ENCODE measurements at regions not wholly inside any gene's neighbourhood (a gene's known extent, or its start where the extent isn't known, plus 50 kb on each side); places are given as distances from the start of the nearest gene placed in this dataset.
"Not testable (repeated sequence)": the region's sequence is repeated elsewhere in the genome, so short reads cannot be mapped to it uniquely, and the experiment has no call there.

DNA sequence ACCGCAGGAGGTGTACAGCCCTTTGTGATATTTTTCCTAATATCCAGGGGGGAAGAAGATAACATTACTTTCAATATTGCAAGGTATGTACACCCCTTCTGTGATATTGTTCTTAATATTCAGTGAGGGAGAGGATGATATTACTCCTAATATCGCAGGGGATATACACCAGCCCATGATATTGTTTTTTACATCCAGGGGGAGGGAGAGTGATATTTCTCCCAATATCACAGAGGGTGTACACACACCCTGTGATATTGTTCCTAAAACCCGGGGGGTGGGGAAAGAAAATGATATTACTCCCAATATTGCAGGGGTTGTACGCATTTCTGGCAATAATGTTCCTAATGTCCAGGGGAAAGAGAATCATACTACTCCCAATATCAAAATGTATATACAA is 58.0 kb upstream of the SLC25A48 start:
- DNase-seq = no peak

DNA sequence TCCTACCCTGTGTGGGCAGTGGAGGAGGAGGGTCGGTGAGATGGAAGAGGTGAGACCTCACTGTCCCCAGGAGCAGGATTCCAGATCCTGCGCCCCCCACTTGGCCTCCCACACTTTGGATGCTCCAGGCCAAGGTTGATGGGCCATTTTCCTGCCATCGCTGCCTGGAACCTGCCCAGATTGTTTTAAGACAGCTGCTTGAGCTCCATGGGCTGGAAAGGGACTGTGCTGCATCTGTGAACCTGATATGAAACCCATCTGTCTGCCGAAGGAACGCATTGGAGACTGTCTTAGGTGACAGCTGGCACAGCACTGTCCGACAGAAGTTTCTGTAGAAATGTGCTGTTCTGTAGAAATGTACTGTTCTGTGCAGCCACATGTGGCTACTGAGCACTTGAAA is 72.7 kb upstream of the SLC25A48 start:
- no peak for DNase-seq

DNA sequence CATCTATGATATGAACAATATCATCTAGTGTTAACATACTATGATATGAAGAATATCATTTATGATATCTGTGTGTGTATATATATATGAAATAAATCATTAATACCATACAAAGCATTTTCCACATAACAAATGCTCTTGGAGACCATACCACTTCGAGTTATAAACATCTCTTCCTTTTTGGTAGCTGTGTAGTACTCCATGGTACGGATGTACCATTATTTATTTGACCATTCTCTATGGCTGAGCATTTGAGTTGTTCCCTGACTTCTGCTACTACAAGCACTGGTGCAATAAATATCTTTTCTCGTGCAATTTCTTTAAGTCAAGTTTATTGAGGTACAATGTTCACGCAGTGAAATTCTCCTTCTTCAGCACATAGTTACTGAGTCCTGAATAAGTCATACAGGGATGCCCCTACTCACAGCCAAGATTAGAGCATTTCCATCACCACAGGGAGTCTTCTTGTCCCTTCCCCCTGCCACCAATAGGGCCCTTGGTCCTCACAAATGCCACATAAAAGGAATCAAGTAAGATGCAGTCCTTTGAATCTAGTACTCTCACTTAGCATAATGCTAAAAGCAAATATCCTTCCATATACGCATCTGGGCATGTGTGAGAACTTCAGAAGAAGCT is 75.2 kb upstream of the SLC25A48 start:
- no peak for DNase-seq

DNA sequence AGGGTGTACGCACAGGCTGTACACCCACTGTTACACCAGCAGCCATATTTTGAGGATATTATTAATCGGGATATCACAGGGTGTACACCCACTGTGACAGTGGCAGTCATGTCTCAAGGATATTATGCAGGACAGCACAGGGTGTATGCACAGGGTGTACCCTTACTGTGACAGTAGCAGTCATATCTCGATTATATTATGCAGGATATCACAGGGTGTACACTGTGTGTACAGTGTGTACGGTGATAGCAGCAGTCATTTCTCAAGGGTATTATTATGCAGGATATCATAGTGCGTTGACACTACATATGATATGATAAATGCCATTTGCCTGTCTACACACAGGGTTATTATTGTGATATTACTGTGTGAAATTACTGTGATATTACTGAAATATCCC is 80.5 kb upstream of the SLC25A48 start:
- DNase-seq = no peak

DNA sequence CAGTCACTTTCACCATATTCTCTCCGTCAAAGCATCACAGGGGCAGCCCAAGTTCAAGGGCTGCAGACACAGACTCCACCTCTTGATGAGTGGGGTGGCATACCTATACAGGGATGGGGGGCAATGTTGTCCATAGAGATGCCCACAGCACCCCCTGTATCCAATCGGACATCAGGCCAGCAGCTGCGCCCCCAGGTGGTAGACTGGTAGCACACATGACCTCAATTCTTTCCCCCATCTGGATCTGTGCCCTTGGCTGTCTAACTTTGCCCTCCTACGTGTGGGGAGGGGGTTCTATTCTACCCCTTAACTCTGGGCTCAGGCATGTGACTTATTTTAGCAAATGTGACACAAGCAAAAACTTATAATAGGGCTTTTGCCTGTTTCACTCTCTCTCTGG is 84.0 kb upstream of the SLC25A48 start:
- no peak for DNase-seq

DNA sequence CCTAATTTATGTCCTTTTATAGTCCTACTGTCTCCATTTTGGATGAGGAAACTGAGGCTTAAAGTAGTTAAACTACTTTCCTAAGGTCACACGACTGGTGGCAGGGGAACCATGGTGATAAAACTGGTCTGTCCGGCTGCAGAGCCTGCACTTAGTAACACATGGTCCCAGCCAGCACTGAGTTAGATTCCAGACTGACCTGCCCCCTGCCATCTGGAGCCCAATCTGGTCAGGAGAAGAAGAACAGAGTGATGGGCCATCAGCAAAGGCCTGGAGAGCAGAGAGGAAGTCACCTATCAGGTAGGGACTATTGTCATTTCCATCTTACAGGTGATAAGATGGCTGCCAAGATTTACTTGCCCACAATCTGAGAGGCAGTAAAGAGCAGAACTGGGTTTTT is 86.6 kb upstream of the SLC25A48 start:
- no peak for DNase-seq

DNA sequence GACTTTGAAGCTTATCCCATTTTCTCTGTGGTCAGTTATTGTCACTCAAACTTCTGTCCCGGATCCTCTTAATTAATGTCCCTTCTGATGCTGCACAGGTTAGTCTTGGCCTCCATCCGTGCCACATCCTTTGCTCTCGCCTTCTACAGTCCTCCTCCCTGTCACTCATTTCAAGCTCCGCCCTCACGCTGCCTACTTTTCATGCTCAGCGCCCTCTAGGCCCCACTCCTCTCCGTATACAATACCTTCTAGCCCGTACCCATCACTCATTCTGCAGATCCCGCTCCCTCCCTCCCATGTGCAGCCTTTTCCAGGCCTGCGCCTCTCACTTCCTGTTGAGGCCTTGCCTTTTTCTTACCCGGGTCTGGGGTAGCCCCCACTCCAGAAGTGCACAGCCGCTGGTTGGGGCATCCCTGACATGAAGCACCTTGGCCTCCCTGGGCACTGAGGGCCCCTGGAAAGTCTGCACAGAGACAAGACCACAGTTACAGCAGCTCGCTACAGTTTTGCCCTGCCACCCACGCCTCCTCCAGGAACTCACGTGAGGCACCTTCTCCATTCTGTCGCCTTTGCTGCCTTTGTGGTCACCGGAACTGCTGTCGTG is 88.5 kb upstream of the SLC25A48 start:
- no peak for DNase-seq

DNA sequence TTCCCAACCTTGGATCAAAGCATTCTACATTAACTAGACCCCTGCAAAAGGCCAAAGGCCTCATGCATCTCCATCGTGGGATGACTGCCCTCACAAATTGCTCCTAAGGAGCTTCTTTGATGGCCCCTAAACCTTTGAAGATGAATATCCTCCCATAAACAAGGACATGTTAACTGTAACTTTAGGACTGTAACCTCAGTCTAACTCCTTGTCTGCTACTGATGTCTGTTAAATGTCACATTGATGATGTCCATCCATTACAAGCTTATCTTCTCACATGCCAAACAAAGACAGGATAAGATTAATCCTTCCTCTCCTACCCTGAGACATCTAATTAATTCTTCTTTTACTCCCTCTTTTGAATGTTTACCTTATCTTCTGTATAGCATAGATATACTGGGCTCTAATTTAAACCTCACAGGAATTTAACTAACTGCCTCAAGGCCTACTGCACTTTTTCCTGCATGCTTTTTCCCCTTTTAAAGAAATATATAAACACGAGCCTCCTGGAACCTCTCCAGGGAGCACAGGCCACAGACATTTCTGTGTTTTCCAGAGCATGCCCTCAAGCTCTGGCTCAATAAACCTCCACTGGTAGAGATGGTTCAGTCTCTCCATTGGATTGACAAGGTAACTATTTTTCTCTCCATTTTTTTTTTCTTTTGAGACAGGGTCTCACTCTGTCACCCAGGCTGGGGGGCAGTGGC is 90.6 kb upstream of the SLC25A48 start:
- peak; percentile 83 for DNase-seq

DNA sequence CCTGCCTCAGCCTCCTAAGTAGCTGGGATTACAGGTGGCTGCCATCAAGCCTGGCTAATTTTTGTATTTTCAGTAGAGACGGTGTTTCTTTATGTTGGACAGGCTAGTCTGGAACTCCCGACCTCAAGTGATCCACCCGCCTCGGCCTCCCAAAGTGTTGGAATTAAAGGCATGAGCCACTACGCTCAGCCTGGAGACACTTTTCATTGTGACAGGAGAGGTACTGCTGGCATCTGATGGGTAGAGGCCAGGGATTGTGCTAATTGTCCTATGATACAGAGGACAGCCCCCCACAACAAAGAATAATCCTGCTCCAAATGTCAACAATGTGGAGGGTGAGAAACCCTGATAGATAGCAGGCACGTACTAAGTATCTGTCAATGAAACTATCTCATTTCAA is 91.3 kb upstream of the SLC25A48 start:
- DNase-seq = no peak

DNA sequence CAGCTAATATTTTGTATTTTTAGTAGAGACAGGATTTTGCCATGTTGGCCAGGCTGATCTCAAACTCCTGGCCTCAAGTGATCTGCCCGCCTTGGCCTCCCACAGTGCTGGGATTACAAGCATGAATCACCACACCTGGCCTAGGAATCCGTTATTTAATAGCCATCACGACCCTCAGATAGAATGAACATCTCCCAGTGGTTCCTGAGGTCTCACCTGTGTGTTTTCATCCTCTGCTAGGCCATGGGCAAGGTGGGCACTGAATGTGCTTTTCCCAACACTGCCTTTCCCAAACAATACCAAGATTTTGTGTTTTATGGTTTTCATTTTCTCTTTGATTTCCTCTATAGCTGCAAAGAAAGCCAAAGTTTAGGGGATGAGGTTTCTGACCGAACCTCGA is 92.2 kb upstream of the SLC25A48 start:
- DNase-seq = not testable (repeated sequence)

DNA sequence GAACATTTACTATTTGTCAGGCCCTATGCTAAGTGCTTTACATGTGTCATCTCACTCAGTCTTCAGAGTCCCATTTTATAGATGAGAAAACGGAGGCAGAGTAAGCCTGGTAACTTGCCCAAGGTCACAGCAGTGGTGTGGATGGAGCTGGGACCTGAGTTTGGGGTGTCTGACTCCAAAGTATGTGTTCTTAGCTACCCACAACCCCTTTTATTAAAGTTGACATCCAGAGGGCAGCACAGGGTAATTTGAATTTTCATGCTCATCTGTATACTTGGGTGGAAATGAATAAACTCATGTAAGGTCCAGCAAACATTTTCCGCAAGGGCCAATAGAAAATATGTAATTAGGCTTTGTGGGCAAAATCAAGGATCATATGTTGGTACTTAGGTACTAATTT is 93.4 kb upstream of the SLC25A48 start:
- DNase-seq = no peak

DNA sequence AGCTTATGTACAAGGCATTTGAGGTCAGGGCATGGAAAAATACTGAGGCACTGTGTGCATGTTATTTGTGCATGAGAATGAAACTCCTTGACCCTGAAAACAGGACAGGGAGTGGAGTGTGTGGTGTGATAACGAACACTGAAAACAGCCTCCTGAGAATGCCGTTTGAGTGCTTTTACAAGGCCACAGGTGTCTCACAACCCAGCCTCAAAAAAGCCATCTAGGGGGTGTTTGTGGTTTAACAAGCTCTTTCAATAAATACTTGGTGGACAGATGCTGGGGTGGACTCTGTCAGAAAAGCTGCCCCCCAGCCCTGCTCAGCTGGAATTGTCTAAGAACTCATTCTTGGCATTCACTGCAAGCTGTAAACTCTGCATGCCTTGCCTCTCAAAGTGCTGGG is 94.0 kb upstream of the SLC25A48 start:
- DNase-seq = no peak

DNA sequence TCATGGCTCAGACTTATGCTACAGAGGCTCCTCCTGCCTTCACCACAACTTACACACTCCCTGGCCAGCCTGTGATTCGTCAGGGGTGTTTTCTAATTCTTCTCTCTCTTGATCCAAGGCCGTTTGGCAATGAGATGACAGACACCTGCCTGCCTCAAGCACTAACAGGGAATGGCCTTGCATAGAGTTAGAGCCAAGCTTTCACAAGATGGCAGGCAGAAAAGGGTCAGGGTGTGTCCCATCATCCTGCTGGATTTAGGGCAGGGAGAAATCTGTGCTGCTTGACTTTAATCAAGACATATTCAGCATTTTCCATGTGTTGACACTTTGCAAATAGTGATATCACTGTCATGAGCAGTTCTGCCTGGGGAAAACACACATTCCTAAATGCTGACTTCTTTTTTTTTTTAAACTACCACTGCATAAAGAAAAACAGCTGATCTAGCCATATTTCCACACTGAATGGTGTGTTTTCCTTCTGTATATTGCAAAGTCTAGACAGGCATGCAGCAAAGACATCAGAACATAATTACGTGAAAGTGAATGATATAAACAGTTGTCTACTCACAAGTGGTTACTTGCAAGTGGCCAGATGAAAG is 95.0 kb upstream of the SLC25A48 start:
- no peak for DNase-seq

DNA sequence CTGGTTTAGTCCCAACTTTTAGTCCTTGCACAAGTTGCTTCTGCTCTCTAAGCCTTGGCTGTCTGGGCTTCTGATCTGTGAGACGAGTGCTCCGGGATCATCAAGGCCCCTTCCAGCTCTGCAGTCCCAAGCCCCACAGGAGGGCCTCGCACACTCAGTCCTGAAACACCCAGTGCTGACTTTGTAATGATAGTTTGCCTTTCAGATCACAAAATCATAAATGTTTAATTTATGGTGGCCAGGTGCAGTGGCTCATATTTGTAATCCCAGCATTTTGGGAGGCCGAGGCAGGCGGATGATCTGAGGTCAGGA is 95.9 kb upstream of the SLC25A48 start:
- no peak for DNase-seq

DNA sequence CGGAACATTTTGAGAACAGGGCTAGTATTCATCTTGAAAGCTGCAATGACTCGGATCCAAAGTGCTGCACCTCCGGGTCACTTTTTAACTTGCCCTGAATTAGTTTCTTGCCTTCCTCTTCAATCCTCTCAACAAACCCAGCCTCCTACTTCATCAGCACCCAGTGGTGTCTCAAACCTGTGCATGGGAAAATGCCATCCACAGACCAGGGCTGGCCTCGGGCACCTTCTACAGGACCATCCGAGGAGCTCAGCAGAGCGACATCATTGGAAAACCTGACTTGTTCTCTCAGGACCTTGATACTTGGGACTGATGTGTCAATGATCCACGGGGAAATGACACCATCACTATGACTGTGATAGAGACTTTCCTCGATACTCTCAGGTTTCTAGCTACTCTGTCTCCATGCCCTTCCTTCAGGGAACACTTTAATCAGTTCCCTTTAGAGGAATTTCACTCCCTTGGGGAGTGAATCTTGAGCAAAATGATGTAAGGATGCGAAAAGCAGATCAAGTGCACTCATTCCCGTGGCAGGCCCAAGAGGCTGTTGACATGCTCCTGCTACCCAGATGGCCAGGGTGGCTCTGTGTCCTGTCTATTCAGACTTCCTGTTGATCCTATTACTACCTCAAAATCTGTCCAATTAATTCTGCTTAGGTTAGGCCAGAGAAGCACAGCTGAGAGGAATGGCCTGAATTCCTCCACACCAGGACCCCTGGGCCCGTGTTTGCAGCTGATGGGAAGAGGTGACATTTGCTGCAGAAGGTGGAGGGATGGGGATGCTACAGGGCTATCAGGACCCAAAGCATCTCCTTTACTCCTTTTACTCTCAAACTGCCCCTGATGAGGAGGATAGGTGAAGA is 96.5 kb upstream of the SLC25A48 start:
- no peak for DNase-seq

DNA sequence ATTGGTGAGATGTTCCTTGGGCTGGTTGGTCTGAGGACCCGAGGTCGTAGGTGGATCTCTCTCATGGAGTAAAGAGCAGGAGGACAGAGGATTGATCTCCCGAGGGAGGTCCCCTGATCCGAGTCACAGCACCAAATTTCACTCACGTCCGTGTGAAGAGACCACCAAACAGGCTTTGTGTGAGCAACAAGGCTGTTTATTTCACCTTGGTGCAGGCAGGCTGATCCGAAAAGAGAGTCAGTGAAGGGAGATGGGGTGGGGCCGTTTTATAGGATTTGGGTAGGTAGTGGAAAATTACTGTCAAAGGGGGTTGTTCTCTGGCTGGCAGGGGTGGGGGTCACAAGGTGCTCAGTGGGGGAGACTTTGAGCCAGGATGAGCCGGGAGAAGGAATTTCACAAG is 97.5 kb upstream of the SLC25A48 start:
- not testable (repeated sequence) for DNase-seq

DNA sequence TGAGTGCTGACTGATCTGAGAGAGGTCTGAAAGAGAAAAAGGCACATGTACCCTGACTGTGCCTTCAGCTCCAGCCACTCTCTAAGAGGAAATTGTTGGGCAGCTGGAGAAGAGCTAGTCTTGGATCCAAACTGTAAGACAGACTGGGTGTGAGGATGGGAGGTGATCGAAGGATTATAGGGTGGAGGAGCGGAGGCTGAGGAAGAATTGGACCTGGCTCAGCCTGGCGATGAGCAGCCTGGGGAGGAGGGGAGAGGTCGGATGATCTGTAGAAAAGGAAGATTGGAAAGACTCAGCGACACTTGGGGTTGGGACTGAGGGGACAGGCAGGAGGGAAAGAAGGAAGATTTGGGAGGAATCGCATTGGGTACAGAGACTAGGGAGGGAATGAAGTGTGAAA is 98.6 kb upstream of the SLC25A48 start:
- DNase-seq = no peak

DNA sequence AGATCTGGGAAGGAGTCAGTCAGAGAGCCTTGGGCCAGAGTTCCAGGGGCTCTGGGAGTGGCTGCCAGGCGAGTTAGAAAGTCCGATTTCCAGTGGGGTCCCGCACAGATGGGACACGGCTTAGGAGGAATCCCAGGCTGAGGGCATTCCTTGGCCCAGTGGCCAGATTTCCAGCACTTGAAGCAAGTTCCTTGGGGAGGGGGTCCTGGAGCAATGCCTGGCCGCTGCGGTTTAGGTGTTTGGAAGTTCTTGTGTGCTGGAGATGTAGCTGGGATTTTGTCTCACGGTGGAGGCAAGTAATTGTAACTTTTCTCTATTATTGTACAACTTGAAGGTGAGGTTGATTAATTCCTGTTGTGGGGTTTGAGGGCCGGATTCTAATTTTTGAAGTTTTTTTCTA is 99.5 kb upstream of the SLC25A48 start:
- DNase-seq = not testable (repeated sequence)

DNA sequence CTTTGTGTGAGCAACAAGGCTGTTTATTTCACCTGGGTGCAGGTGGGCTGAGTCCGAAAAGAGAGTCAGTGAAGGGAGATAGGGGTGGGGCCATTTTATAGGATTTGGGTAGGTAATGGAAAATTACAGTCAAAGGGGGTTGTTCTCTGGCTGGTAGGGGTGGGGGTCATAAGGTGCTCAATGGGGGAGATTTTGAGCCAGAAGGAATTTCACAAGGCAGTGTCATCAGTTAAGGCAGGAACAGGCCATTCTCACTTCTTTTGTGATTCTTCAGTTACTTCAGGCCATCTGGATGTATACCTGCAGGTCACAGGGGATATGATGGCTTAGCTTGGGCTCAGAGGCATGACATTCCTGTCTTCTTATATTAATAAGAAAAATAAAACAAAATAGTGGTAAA is 103.4 kb upstream of the SLC25A48 start:
- not testable (repeated sequence) for DNase-seq

DNA sequence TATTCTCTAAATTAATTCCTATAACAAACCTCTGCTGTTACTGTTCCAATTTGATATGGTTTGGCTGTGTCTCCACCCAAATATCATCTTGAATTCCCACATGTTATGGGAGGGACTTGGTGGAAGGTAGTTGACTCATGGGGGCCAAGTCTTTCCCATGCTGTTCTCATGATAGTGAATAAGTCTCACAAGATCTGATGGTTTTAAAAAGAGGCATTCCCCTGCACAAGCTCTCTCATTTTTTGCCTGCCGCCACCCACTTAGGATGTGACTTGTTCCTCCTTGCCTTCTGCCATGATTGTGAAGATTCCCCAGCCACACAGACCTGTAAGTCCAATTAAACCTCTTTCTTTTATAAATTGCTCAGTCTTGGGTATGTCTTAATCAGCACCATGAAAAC is 104.3 kb upstream of the SLC25A48 start:
- DNase-seq = not testable (repeated sequence)

DNA sequence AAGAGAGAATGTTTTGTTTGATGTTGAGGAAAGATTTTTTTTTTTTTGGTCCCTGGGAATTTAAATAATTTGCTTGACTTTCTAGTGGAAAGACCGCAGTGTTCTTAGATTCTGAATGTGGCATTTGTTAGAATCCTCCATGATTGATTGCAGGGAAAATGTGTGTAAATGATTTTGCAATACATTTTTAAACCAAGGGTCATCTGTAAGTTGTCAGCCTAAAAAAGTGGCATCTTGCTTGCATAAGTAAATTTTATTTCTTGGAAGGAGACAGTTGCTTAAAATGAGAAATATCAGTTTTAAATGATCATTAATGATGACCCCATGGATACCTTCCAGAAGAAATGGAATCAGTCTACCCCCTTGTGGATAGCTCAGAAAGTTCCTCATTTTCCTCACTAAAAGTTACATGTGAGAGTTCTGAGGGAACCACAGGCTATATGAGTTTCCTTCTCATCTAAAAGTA is 105.1 kb upstream of the SLC25A48 start:
- DNase-seq = no peak

DNA sequence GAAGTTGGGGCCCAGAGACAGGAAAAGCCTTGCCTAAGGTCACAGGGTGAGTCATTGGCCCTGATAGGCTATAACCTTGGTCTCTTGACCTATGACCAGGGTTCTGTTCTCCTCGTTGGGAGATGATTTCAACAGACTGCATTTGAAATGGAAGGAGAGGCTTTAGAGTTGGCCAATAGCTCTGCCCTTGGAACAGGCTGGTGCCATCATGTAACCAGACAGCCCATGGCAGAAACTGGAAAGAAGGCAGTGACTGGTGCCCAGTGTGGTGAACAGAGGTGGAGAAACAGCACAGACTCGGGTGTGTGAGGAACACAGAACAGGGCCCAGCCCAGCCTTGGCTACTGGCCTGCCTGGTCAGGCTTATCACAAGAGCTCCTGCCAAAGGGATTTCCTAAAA is 109.8 kb upstream of the SLC25A48 start:
- no peak for DNase-seq

All from renal pelvis (tissue), 1 donor.